C4-2B (cell line): ENCODE measurements at regions not wholly inside any gene's neighbourhood (a gene's known extent, or its start where the extent isn't known, plus 50 kb on each side); places are given as distances from the start of the nearest gene placed in this dataset.

ENCODE experiments used
- ZFX ChIP-seq: fragments of 450-650 bp; IDR thresholded peaks from 2 replicates; pipeline ENCODE4 v1.6.1; 2017
- TF ChIP-seq, protein P1 (sequence below): fragments of 450-650 bp; conservative IDR thresholded peaks from 2 replicates; pipeline ENCODE4 v1.5.1; 2017; ENCODE audit warnings: mild to moderate bottlenecking

DNA sequence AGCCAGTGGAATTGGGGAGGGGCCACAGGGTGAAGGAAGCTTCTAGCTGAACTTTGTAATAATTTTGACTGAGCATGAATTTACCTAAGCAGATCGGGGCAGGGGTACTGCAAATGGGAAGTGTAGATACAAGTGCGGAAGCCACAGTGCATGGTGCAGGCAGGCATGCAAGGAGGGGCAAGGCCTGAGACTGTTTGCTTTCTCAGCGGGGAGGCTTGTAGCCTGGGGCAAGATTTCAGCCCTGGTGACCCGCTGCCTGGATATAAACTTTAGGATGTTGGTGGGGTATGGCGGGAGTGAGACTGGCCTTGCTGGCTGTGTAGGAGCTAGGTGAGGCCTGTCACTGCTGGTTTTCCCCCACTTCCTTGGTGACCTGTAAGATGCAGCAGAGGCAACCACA is 266.4 kb upstream of the PREP start:
- TF ChIP-seq, protein P1, sequence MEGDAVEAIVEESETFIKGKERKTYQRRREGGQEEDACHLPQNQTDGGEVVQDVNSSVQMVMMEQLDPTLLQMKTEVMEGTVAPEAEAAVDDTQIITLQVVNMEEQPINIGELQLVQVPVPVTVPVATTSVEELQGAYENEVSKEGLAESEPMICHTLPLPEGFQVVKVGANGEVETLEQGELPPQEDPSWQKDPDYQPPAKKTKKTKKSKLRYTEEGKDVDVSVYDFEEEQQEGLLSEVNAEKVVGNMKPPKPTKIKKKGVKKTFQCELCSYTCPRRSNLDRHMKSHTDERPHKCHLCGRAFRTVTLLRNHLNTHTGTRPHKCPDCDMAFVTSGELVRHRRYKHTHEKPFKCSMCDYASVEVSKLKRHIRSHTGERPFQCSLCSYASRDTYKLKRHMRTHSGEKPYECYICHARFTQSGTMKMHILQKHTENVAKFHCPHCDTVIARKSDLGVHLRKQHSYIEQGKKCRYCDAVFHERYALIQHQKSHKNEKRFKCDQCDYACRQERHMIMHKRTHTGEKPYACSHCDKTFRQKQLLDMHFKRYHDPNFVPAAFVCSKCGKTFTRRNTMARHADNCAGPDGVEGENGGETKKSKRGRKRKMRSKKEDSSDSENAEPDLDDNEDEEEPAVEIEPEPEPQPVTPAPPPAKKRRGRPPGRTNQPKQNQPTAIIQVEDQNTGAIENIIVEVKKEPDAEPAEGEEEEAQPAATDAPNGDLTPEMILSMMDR = no peak
- no peak for TF ChIP-seq ZFX
